Right lung (tissue), 2 donors: ENCODE measurements at regions not wholly inside any gene's neighbourhood (a gene's known extent, or its start where the extent isn't known, plus 50 kb on each side); places are given as distances from the start of the nearest gene placed in this dataset.

Experiments used
- DNase-seq, 2 donors: peaks; one replicate each; pipeline ENCODE4 v3.0.0-alpha.2; 2013

DNA sequence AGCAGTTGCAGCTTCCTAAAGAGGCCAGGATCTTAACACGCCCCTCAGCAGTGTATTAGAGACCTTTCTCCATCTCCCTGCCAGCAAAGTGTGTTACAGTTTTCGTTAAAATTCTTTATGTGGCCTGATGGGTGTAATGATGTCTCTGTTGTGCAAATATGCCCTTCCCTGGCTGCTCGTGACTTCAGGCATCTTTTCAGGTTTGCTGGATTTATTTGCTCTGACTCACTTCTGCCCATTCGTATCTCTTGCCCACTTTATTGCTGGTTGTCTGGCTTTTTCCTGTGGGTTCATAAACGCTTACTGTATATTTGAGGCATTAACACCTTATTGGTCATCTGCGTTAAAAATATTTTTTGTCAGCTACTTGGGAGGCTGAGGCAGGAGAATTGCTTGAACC lies 134.5 kb downstream of the ASB1 start:
- DNase-seq, result no peak

DNA sequence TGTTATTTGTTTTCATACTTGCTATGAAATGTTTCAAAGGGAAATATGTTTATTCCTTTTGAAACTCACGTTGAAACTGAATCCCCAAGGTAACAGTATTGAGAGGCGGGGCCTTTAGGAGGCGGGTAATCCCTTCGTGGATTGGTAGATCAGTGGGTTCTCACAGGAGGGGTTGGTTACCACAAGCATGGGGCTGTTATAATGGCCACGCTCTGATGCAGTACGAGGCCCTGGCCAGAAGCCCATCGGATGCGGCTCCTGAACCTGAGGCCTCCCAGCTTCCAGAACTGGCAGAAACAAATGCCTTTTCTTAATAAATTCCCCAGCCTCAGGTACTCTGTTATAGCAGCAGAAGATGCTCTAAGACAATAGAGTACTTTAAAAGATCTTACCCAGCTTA lies 135.7 kb downstream of the ASB1 start:
- no peak for DNase-seq

DNA sequence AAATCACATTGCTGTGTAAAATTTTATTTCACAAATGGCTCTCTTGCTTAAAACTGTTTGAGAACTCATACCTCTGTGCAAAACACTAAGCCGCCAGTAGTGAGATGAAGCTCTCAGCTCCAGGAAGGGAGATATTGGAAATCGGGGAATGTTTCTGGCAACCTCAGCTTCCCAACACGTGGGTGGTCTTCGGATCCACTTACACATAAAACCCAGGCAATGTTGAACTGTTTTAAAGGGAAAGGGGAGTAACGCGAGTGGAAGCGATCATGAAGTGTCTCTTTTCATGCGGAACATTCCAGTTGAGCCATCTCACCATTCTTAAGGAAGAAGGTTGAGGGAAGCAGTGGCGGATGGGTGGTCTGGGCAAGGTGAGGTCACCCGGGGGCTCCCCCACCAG lies 136.8 kb downstream of the ASB1 start:
- DNase-seq, result no peak

DNA sequence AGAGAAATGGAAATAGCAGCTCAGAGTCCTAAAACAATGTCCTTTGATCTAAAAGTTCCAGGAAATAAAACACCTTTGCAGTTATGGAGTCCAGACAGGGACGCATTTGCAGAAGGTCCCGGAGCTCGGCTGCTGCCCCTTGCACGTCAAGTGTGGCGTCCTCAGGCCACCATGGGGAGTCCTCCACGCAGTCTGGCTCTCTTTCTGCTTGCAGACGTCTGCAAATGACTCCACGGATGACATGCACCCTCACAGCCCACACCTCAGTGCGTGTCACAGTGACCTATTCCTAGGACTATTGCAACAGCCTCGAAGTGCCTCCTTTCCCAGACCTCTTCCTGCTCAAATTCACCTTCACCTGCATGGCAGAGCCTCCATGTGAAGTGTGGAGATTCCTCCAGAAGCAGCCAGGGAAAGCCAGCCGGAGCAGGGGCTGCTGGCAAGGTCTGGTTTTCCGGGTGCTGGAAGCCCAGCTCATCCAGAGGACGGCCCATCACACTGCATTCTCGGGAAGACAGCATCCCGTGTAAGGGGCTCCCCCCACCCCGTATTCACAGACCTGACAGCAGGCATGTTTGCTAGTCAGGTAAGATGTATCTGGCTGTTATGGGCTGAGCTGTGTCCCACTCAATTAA lies 137.7 kb downstream of the ASB1 start:
- DNase-seq, result no peak

DNA sequence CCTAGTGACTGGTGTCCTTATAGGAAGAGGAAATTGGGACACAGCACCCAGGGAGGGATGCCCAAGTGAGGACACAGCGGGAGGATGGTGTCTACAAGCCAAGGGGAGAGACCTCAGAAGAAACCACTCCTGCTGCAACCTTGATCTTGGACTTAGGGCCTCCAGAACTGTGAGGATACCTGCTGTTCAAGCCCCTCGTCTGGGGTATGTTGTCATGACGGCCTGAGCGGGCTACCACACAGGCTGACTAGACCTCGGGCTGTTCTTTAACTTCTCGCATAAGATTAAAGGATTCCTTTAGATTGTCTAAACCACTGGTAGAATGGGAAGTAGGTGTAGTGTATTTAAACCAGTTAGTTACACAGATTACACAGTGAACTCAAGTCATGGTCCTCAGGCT lies 138.3 kb downstream of the ASB1 start:
- no peak for DNase-seq

DNA sequence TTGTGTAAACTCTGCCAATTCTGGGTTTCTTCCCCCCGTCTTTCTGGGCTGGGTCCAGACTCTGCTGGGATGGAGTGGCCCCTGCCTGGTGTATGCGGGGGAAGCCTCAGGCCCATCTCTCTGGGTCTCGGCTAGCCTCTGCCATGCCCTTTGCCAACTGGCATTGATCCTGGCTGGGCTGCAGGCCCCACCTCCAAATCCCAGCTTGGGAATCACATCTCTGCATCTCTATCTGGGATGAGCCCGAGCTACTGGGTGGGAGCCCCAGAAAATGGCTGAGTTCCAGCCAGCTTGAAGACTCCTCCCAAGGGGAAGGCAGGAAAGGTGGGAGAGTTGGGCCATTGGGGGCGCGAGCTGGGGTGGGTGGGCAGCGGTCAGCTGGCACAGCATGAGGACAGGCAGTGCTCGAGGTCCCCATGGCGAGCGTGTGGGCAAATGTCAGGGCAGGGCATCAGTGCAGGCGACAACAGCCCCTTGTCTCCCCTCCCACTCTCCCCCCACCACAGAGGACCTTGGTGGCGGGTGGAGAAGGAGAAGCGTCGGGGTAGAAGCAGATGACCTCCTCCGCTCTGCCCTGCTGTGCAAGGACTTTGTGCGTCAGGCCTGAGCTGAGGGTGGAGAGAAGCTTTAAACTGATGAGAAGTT lies 139.4 kb downstream of the ASB1 start:
- no peak for DNase-seq

DNA sequence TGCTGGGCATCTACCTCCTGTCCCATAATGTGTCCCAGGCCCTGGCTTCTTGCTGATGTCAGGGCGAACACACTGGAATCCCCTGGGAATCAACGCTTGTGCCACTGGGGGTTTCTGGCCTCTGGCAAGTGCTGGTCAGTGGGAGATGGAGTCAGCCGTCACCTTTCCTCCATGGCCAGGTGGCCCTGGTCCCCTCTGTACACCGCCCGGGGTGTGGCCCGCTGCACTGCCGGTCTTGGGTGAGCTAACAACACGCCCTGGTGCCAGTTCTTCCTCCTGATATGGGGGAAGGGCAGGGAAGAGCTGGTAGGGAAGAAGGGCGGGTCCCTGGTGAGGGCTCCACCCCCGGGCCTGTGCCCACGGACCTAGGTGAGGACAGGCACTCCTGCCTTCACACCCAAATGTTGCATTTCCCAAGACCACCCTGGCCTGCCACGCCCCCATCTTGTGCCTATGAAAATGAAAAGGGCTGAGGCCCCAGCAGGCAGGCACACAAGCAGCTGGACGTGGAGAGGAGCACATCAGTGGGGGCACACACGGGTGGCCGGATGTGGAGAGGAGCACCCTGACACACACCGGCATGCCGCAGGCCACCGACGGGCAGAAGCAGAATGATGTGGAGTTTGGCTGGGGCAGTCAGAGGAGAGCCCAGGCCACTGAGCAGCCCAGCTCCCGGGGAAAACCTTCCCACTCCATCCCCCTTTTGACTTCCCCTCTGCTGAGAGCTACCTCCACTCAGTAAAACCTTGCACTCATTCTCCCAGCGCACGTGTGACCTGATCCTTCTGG lies 140.5 kb downstream of the ASB1 start:
- no peak for DNase-seq

DNA sequence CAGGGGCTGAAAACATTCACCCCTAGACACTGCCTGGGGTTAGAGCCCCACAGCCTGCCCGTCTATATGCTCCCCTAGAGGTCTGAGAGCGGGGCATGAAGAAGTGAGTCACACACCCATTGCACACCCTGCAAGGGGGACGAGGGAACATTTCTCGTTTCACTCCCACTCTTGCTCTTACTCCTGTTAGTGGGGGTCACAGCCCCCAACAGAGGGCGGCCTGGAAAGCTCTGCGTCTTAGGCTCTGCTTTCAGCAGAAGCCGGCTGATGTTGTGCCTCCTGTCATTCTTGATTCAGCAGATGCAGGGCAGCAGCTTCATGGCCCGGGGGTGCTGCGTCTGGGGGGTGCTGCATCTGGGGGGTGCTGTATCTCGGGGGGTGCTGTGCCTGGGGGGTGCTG lies 141.3 kb downstream of the ASB1 start:
- DNase-seq, result no peak

DNA sequence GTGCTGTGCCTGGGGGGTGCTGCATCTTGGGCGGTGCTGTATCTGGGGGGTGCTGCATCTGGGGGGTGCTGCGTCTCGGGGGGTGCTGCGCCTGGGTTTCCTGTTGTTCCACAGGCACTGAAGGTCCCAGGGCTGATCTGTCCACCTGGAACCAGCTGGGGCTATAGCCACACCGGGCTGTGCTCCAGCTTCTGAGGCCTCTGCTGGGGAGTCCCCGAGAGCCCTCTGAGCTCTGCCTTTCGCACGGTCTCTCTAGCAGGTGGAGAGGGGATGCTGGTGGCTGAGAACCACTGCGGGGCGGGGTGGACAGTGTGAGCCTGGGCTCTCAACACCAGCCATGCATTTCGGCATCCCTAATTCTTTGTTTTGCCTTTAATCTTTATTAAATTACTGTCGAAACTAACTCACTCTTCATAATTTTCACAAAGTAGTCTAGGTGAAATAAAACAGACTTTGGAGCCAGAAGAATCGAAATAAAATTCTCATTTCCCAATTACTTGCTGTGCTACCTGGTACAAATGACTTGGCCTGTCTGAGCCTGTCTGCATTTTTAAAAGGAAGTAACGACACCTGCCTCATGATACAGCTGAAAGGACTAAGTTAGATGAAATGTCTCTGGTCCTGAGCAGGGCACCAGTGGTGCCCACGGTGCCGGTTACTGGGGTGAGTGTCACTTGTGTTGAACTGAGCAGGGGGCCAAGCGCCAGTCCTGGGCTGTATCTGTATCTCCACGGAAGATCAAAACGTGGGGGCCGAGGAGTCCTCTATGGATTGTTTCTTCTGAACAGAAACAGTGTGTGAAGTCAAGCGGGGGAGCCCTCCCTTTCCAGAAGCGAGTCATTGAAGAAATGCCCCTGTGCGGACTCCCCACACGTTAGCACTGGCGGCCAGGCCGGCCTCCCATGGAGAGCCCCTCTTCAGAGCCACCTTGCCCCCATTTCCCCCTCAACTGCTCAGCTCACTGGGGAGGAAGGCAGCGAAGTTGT lies 142.0 kb downstream of the ASB1 start:
- no peak for DNase-seq

DNA sequence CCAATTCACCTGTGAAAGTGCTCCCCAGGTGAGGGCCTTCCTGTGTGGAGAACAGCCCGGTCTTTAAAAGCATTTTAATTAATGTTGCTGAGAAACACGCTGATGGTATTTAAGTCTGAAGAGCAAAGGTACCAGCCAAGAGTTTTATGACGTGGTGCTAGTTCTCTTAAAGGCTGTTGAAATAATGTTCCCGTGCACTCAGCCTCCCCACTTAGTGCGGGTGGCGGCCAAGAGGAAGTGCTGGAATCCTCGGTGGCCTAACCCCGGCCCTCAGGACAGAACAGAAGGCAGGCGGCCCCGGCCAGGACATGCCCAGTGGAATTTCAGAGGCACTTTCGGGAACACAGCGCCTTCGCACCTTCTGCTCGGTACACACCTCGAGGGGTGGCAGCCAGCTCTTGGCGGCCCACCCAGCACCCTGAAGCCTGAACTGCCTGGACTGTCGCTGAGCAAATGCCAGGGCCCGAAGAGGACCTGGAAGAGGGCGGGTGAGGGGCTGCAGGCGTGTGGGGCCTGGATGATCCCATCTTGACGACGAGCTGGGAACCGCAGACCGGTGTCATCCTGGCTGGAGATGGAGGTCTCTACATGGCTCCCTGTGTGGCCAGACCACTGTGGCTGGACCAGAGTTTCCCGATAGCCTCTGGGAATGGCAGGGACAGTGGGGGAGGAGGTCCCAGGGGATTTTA lies 142.9 kb downstream of the ASB1 start:
- DNase-seq, result peak; percentile 50 to 57

DNA sequence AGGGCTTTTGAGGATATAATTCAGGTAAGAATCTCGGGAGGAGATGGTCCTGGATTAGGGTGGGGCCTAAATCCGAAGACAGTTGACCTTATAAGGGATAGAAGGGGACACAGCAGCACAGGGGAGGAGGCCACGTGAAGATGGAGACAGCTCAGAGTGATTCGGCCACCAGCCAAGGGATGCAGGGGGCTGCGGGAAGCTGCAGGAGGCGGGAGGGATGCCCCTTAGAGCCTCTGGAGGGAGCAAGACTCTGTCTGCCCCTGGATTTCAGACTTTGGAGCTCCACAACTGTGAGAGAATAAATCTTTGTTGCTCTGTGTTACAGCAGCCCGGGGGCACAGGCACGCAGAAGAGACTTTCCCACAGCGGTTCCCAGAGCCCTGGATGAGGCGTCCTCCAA lies 143.7 kb downstream of the ASB1 start:
- DNase-seq, result no peak

DNA sequence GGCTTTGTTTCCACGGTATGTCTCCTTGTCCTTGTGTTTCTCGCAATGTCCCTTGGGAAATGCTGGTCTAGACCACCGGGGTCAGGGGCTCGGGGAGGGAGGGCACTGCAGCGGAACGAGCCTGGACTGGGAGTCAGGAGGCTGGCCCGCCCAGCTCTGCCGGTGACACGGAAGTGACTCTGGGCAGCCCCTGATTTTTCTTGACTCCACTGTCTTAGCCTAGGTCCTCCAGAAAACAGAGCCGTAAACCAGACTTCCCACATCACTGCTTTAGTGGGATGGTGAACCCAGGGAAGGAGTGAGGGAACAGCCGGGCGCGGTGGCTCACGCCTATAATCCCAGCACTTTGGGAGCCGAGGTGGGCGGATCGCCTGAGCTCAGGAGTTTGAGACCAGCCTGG lies 144.2 kb downstream of the ASB1 start:
- DNase-seq, result no peak

DNA sequence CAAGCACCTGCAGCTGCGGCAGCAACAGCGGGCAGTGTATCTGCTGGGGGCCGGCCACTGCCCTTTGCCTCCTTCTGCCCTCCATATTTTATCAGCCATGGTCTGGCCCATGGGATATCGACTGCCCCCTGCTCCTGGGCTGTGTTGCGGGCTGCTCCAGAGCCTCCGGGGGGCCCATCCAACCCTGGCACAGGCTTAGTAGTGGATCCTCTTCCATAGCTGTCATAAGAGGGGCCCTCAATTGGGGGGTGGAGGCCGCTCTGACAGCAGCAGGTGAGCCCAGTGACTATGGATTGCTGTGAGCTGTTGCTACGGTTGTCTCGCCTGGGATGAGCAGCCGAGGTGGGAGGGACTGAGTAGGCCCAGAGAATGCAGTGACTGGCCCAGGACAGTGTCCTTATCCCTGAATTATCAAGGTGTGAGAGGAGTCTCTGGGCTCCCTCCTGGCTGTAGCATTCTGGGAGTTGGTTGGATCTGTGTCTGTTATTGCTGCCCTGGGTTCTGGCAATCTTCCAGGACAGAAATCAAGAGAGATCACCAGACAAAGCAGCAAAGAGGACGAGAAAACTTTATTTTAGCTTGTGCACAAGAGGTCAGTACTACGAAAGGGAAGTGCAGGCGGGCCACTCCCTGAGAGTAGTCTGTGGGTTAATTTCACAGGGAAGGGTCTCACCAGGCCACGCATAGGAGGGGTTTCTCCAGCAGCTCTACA lies 145.1 kb downstream of the ASB1 start:
- DNase-seq, result no peak

DNA sequence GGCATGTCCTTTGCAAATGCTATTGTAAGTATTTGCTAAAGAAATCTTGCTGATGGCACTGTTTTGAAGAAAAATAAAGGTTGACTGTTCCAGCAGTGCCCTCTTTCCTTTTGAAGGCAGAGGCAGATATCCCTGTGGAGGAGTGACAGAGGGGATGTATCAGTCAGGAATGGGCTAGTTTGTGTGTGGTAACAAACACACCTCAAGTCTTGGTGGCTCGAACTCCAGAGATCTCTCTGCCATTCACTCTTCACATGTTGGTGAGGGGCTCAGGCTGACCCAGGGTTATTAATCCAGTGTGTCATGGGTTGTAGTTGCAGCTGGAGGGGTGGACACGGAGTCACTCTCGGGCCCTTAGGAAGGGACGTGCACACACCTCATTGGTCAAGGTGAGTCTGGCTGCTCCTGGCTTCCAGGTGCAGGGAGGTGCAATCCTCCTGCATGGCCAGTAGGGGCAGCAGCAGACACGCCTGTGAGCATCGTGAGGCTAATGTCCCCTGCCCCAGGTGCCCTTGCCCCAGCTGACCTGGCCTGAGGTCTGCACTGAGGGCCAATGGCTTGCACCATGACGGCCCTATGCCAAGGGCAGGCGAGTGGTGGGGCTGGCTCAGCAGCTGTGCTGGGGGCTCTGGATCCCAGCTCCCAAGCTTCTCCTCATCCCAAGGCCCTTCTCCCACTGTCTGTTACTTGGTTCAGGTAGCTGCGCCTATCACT lies 146.5 kb downstream of the ASB1 start:
- DNase-seq, result no peak

DNA sequence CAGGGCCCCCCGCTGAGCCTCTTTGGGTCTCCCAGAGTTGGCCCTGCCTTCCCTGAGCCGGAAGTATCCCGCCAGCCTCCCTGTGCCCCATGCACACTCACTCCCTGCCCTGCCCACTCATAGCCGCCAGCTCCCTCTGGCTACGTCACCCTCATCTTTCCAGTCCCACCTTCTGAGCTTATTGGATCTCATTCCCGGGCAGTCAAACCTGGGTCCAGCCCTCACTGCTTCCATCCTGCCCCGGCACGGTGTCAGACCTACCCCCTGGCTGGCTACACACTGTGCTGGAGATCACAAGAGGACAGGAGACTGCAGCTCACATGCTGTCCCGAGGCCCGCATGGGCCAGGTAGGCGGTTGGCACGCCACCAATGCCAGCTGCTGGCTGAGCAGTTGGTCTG lies 147.2 kb downstream of the ASB1 start:
- no peak for DNase-seq

DNA sequence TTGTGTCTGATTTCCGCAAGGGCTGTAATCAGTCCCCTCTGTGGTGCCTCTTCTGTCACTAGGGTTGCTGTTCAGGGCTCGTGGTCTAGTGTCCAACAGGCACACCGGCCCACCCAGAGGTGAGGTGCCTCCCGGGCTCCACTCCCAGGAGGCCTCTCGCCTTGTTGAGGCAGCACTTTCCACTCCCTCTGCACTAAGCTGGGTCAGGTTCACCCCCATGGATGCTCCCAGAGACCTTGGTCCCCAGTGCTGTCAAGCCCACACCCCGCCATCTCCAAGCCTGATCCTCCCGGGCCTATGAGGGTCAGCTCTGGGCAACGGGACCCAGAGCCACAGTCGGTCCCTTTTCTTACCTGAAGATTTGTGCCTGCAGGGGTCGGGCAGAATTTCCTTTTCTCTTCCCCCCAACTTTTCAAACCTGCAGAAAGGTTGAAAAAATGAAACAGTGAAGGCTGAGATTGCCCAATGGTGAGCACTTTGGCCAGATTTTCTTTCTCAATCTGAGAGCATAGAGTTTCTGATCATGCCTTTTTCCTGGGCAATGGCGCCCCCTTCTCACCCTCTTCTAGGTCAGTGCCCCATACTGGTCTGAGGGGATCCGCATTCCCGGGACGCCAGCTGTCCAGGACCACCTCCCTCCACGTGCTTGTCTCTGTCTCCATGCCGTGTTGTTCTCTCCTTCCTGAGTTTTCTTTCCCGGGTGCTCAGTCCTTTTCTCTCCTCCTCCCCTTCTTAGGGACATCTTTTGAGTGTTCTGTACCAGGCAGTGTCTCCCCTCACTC lies 148.0 kb downstream of the ASB1 start:
- DNase-seq, result no peak

DNA sequence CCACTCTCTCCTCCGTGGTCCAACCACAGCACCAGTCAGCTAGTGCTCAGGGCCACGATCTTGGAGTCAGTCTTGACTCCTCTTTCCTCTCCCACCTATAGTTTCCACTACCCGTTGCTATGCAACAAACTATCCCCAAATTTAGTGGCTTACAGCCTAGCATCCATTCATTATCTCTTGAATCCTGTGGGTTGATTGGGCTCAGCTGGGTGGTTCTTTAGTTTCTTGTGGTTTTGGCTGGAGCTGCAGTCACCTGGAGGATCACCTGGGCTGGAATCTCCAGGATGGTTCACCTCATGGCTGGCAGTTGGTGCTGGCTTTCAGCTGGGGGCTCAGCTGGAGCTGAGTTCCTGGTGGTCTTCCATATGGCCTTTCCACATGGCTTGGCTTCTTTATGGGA lies 149.9 kb downstream of the ASB1 start:
- no peak for DNase-seq

DNA sequence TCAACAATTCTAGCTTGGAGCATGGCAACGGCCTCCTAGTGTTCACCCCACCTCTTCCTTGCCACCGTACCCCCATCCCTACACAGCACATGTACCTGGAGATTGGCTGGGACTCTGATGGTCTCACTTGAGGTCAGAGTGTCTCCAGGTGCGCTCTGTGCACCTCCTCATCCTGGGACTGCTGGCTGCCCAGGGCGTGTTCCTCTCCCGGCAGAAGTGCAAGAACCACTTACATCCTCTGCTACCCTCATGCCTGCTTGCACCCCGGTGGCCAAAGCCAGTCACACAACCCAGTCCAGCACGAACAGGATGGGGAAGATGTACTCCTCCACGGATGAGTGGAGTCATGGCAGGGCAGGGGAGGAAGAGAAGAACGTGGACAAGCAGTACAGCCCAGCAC lies 151.5 kb downstream of the ASB1 start:
- DNase-seq, result no peak

DNA sequence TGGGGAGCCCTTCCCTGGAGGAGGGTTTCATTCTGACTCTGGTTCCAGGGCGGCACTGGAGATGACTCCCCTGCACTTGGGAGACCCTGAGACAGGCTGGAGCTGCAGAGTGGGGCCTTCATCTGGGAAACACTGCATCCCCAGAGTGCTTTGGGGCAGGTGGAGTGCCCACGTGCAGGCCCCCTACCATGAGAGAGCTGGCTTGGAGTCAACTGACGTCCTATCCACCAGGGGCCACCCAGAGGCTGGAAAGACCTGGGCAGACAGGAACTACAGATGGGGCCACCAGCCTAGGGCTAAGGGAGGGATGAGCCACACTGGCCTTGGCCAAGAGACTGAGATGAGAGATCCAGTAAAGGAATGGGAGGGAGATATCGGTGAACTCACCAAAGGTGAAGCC lies 153.8 kb downstream of the ASB1 start:
- DNase-seq, result no peak
